ENCODE measurements at regions not wholly inside any gene's neighbourhood (a gene's known extent, or its start where the extent isn't known, plus 50 kb on each side); places are given as distances from the start of the nearest gene placed in this dataset.

DNA sequence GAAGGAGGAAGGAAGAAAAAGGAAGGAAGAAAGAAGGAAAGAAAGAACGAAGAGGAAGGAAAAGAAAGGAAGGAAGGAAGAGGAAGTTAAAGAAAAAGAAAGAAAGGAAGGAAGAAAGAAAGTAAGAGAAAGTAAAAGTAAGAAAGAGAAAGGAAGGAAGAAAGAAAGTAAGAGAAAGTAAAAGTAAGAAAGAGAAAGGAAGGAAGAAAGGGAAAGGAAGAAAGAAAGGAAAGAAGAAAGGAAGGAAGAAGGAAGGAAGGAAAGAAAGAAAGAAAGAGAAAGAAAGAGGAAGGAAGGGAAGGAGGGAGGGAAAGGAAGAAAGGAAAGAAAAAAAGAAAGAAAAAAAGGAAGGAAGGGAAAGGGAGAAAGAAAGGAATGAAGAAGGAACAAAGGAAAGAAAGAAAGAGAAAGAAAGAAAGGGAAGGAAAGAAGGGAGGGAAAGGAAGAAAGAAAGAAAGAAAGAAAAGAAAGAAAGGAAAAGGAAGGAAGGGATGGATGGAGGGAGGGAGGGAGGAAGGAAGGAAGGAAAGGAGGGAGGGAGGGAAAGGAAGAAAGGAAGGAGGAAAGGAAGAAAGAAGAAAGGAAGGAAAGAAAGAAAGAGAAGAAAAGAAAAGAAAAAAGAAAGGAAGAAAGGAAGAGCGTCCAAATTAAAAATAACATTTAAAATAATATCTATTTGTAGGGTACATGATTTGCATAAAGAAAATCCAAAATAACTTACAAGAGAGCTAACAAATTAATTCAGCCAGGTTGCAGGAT, 827.9 kb downstream of the TSN start:
- no peak for DNase-seq

DNA sequence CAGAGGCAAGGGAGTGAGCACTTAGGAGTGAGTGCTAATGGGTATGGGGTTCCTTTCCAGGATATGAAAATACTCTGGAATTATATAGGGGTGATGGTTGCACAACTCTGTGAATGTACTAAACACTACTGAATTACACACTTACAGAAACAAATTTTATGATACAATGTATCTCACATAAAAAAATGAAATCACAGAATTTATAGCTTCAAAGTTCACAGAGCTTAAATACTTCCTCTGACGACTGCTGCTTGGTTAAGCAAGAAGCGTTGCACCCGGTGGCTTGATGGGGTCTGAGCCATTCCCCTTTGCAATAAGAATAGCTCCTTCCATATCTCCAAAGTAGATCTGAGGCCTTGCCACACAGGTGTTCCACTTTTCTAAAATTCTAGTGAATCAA, 835.1 kb downstream of the TSN start:
- no peak for DNase-seq

DNA sequence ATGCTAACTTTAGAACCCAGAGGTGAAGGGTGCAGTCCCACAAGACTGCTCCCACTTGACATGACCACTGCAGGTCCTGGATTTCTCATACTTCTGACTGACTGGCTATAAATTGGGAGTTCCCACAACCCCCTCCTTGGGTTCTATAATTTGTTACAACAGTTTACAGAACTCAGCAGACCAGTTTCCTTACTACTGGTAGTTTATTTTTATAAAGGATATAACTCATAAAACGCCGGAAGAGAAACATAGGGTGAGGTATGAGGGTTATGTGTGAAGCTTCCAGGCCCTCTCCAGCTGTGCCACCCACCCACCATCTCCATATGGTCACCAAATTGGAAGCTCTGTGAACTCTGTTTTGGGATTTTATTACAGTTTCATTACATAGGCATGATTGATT, 839.6 kb downstream of the TSN start:
- DNase-seq: no peak

DNA sequence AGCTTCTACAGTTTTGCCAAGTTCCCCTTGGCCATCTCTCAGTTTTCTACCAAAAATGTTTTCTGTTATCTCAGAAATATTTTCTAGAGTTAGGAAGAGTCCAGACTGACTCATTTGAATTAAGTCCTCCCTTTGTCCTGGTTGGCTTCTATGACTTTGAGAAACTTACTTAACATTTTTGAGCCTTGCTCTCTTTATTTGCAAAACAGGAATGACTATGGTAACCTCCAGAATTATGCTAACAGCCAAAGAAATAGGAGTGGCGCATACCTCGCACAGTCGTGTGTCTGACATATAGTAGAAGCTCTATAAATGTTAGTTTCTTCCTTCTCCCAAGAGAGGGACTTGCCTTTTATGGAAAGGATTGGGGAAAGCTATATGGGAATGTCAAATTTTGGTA, 841.1 kb downstream of the TSN start:
- DNase-seq: no peak

DNA sequence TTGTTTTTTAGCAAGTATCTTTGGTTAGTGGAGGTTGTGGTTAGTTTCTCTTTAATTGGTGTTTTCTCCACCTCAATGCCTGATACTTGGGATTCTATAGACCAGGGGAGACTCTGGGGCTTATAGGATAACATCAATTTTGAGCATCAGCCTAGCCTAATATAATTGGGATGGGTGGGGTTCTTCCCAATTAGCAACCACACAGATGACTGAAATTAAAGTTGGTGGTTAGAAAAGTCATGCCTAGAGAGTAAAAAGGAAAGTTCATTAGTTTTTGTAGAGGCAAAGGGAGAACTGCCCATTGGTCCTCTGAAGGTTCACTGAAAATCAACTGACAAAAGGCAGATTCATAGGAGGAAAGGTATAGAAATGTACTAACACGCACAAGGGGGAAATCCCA, 843.3 kb downstream of the TSN start:
- DNase-seq: no peak

DNA sequence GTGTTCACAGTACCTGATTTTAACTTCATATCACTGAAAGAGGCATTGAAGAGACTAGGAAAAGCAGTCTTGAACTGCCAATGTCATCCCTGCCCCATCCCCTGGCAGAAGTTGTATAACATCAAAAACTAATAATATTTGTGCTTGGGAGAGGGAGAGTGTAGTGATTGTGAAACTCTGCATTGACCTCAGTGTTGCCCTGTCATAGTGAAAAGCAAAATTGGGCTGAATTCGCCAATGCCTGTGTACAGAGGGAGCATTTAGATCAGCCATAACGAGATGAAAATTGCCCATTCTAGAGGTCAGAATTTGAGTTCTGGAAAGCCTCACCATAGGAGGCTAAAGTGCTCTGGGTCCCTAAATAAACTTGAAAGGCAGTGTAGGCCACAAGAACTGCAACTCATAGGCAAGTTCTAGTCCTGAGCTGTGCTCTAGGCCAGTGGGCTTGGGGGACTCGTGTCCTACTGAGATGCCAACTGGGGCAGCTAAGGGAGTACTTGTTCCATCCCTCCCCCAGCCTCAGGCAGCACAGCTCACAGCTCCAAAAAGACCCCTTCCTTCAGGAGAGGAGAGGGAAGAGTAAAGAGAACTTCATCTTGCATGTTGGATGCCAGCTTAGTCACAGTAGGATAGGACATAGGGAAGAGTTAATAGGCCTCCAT, 855.6 kb downstream of the TSN start:
- DNase-seq: no peak

DNA sequence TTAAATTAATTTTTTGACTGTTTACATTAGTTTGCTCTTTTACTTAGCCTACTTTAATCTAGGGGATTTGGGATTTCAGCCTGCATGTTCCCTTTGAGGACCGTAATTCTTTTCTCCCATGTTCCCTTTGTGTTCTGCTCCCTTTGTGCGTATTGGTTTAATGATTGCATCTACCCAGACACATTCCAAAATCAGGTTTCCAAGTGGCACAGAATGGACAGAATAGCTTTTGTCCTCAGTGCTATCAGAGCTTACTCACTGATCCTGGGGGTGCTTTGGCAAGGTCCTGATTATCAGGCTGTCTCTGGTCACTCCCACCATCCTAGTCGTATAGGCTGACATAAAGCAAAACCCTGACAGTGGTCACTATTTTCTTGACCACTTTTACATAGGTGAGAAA, 867.5 kb downstream of the TSN start:
- DNase-seq: no peak

DNA sequence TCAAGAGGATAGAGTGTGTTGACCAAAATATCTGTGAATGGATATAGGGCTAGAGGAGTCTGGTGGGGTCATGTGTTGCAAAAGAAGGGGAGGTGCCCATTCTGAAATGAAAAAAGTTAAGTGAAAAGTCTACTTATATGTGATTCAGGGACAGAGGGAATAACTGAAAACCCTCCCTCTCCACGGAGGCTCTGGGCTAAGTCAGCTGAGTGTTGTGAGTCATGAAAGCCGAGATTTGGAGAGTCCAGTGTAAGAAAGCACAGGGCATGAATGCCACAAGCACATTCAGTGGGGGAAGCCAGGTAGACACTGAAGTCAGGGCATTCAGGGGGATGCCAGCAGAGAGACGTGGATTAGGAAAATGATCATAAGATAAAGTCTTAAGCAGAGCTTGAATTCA, 871.9 kb downstream of the TSN start:
- no peak for DNase-seq

DNA sequence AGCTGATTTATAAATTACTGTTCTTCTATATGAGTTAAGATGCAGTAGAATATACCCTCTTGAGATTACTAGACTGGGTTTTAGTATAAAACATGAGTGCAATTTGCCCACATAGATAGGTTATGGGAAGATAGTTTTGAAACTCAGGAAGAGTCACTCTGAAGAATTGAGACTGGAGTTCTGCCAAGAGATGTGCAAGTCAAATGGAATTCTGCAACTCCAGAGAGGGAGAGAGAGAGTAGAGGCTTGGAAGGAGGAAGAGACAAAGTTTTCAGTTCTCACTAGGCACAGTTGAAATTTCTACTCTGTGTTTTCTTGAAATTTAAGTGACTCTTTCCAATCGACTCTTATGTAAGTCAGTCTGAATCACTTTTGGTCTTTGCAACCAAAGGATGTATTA, 878.8 kb downstream of the TSN start:
- DNase-seq: no peak

DNA sequence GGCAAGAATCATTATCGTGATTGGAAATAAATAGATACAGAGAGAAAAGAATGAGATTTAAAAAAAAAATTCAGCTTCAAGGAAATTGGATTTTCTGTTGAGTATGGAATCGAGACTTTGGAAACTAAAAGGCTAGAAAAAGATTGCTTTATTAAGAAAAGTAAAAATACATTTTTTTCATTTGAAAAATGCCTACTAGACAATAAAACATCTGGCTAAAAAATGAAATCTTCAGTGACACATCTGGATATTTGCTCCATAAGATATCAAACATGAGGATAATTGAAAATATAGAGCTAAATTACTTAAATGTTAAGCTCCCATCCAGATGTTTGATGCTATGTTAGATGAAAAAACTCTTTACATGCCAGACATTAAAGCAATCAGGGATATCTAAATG, 879.5 kb downstream of the TSN start:
- no peak for DNase-seq

DNA sequence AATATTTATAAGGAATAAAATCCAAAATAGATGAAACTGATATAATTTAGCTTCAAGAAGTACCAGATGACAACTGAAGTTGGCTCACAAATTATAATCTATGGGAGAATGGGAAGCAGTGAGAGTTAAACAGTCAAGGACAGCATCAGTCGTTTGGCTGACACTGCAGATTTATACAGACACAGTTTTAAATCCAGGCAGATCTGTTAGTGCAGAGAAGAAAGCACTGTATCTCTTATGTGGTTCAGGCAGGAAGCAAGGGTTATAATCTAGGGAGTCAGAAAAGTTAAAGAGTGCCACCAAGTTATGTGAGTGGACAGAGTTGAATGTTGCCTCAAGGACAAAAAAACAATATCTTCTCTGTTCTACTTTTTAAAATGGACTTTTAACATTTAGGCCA, 880.2 kb downstream of the TSN start:
- DNase-seq: peak; percentile 2

DNA sequence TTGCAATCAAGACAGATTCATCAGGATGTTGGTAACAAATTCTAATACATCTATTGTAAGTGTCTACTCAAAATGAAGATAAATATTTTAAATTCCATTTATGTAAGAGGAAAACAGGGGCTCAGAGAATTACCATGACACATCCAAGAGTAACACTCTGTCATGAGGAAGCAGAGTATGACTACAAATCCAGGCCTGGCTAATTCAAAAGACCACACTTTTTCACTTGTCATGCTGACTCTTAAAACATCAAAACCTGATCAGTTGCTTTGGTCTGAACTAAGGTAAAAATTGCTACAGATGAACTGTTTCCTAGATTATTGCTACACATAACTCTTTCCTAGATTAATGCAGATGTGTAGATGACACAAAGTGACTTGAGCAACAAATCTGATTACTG, 880.6 kb downstream of the TSN start:
- DNase-seq: no peak

DNA sequence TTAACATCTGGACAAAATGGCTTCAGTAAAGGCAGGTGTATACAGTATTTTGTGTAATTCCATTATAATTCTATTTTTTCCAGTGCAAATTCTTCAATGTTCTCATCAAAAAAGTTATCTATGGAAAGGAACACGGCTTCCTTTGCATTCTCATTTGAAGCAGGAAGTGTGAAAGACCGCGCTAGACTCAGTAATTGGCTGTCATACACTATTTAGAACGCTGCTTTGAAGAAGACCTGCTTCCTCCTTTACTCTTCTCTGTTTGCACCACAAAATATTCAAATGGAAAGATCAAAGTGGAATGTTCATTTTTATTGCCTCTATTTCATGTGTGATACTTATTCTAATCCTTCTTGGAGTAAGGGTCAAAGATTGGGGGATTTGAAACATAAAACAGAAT, 883.7 kb downstream of the TSN start:
- no peak for DNase-seq

DNA sequence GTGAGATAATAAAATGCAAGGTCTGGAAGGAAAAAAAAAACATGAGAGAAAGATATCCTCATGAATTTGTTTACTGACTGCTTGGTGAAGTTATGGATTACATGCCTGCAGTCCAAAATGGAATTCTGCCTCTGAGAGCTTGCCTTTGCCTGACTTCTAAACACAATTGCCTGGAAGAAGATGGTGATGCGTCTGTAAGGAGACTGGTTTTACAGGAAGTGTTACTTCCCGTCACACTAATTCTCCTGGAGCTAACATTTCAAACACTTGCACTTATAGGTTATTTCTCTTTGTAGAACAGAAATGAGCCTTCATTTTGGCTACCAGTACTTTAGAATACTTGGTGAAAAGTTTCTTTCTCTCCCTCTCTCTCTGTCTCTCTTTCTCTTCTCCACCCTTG, 884.3 kb downstream of the TSN start:
- DNase-seq: no peak

DNA sequence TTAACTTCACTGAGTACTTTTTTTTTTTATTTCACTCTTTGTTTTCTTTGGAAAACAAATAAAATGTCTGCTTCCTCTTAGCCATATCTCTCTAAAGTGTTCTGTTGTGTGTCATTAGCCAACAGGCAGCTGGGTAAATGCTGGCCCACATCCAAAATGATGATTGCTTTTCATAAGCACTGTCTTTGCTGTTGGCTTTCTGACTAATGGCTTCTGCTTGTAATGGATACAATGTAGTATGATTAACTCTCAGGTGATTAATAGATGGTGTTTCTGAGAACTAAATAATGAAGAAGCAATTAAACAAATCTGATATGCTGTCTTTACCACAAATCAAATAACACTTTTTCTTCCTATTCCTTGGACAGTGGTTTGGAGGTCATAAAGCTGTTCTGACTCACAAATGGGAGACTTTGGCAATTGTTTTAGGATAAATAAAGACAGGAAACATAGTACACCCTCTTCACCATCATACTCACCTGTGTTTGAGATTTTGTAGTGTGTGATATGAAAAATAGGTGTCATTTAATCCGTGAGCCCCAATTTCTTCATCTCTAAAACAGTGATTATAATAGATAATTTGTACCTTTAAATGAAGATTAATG, 888.4 kb downstream of the TSN start:
- peak; percentile 10 for DNase-seq

DNA sequence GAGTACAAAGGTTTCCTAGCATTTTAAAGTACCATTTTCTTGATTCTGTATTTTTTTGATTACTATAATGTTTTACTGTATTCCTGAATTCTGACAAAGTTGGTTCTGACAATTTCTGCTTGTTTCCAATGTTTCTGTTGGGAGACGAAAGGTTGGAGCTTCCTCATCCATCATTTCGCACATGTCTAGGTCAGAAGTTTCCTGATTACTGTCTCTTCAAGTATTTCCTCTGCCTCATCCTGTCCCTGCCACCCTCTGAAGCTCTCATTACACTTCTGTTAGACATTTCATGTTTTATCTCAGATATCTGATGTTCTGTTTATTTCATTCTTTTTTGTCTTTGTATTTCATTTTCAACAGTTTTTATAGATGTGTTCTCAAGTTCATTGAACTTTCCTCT, 895.8 kb downstream of the TSN start:
- DNase-seq: no peak

DNA sequence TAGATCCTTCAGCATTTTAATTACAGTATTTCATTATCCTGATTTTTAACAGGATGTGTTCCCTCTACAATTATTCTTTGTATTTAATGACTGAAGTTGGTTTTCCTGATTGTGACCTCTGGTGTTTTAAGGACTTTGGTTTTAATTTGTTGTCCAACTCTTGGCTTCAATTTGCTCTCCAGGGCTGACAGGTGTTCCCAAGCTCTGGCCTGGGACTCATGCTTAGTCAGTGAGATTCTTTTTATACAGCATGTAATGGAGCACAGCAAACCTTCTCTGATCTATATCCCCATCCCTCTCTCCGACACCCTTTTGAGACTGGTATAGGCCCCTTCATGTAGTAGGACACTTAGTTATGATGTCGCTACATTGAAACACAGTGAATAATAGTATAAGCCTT, 896.3 kb downstream of the TSN start:
- DNase-seq: no peak

DNA sequence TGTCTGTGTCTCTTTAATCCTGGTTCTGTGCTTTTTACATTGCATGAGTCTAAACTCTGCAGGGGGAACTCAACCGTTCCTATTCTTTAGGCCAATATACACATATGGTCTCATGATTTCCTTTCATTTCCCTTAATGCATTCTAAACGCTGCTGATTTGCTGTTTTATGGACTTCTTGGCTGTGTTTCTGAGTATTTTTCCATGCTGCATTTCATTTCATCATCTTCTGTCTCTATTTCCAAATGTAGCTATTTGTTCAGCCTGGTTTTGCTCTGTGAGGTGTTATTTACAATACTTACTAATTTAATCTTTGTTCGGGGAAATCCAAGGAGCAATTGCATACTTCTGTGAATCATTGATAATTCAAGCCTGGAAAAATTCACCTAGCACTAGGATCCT, 897.2 kb downstream of the TSN start:
- DNase-seq: no peak

DNA sequence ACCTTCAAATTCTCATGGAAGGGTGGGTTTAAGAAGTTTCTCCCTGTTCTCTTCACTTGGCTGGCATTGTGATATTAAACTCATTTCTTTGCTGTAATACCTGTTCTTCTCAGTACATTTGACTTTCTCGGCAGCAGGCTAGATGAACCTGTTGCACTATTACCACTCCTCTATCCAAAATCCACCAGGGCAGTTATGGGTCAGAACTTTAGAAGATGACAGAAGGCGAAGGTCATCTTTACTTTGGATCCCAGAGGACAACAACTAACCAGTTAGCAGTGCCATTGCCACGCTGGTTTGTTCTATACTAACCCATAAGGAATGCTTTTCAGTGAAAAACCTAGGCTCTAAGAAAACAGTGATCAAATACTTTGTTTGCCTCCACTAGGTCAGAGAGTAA, 901.0 kb downstream of the TSN start:
- no peak for DNase-seq

DNA sequence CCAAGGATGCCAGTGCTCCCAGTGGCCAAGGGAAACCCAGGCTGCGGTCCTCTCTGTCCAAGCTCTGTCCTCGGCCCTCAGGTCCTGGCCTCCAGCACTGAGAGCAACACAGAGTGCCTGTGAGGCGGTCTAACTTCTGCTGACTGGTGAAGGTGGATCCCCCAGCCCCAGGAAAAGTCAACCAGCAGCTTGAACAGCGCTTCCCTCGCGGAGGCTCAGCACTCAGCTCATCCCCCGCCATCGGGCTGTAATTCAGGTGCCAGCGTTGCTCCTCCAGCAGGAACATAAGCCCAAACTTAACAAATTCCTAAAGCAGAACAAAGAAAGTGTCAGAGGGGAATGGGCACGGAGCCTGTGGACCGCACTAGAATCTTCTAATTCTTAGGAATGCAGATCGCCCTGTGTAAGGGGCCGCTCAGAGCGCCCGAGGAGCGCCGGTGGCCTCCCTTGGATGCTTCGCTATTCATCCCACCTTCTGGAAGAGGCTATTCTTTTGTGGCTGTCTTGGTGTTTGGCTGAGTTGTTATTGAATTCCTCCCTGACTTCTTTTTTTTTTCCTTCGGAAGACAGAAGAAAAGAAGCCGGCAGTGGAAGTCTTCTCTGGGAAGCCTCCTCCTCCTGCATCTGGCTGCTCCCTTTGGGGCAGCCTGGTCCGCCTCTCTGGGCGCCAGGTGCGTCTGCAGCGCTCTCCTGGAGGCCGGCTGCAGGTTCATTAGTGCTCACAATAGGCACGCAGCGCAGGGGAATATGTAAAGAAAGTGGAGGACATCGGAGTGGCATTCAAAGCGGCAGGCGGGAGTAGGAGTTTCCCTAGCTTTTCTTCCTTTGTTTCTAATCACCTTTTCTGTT, 905.6 kb downstream of the TSN start:
- DNase-seq: no peak

DNA sequence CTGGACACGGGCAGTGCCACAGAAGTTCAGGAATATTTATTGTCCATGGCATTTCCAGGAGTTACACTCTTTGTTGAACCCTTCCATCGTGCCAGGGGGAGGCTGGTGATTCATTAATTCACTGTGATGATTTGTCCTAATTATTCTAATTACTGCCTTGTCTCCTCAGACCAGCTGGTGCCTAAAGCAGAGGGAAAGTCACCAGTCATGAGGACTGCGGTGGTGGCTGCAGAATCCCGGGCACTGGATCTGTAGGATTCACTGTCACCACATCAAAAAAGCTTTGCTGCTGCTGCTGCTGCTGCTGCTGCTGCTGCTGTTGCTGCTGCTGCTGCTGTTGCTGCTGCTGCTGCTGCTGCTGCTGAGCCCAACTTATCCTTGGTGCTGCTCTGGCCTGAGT, 908.2 kb downstream of the TSN start:
- no peak for DNase-seq

DNA sequence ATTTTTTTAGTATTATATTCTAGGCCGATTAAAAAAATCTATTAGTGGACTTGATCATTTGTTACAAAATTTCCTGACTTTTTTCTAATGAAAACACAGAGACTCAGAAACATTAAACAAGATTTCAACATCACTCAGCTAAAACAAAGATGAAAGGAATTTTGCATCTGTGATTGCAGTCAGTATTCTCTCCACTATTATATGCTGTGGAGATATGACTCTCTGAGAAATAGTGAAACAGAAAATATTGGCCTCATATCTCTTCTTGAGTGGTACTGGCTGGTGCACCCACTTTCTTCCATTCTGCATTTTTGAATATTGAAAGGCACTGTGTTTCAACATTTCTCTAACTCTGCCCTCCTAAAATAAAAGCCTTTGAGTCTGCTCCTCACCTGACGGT, 914.2 kb downstream of the TSN start:
- no peak for DNase-seq

DNA sequence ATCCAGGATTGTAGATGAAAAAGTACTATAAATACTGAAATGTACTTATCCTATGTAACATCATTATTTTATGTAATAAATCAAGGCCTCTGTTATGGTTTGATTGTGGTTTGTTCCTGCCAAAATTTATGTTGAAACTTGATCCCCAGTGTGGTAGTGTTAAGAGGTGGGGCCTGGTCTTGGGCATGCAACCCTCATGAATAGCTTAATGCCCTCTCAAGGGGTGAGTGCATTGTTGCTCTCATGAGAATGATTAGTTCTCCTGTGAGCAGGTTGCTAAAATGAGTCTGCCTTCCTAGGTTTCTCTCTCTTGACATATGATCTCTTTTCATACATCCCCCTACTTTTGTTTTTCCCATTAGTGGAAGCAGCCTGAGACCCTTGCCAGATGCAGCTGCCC, 915.4 kb downstream of the TSN start:
- no peak for DNase-seq

DNA sequence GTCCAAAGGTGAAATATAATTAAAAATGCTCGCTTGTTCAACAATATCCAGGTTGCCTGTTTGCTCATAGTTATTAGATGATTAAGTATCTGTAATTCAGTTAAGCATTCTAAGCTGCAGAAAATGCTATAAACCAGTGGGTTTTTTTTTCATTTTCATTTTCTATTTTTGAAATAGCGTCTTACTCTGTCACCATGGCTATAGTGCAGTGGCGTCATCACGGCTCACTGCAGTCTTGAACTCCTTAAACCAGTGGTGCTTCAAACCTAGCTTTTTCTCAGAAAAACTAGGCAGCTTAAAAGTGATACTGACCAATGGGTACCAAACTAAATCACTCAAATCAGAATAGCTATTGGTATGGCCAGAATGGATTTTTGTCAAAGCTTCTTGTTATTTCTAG, 925.2 kb downstream of the TSN start:
- no peak for DNase-seq

All from hematopoietic multipotent progenitor cell treated with erythropoietin and hydrocortisone succinate and interleukin-3 and kit ligand, for 6 days (in vitro differentiated cells).